Breast epithelium (tissue), 4 donors: ENCODE measurements at regions not wholly inside any gene's neighbourhood (a gene's known extent, or its start where the extent isn't known, plus 50 kb on each side); places are given as distances from the start of the nearest gene placed in this dataset.

Source experiments
- DNase-seq, 2 donors: peaks; one replicate each; pipeline ENCODE4 v3.0.0-alpha.2; 2019; ENCODE audit warnings: low spot score in 2 of 2
- H3K27ac ChIP-seq, 2 donors: fragments of 200-600 bp; sonication (generic) in 1 of 2; one replicate each; pipeline ENCODE4 v1.5.1; 2016 to 2019; ENCODE audit warnings: mild to moderate bottlenecking in 1 of 2
- H3K27me3 ChIP-seq, 2 donors: fragments of 200-600 bp; sonication (generic) in 1 of 2; one replicate each; pipeline versions ENCODE4 v1.5.1 to v1.6.0; 2017 to 2019; ENCODE audit warnings: control low read depth in 1 of 2, mild to moderate bottlenecking in 1 of 2
- H3K36me3 ChIP-seq: fragments of 200-600 bp; one replicate; pipeline ENCODE4 v1.5.1; 2019
- H3K4me1 ChIP-seq, 2 donors: fragments of 200-600 bp; sonication (generic); one replicate each; pipeline ENCODE4 v1.5.1; 2016 to 2019; ENCODE audit warnings: control low read depth in 1 of 2
- H3K4me3 ChIP-seq, 3 donors: fragments of 200-600 bp; sonication (generic); 1 replicate in 2 of 3; 2 replicates in 1 of 3; pipeline ENCODE4 v1.5.1; 2016 to 2019; ENCODE audit warnings: mild to moderate bottlenecking in 3 of 3, moderate library complexity in 2 of 3
- H3K9me3 ChIP-seq, 2 donors: fragments of 200-600 bp; sonication (generic) in 1 of 2; one replicate each; pipeline ENCODE4 v1.5.1; 2016 to 2019; ENCODE audit warnings: control low read depth in 1 of 2
- CTCF ChIP-seq, 3 donors: fragments of 450-650 bp; IDR thresholded peaks; one replicate each; pipeline ENCODE4 v1.5.1; 2016 to 2017; ENCODE audit warnings: antibody characterized with exemption in 3 of 3, mild to moderate bottlenecking in 3 of 3, moderate library complexity in 3 of 3
- POLR2A ChIP-seq: fragments of 450-650 bp; IDR thresholded peaks from one replicate; pipeline ENCODE4 v1.6.1; 2016; ENCODE audit warnings: antibody characterized with exemption, mild to moderate bottlenecking, moderate library complexity
- POLR2AphosphoS5 ChIP-seq, 3 donors: sonication (generic); formaldehyde crosslinking; IDR thresholded peaks; one replicate each; pipeline ENCODE4 v1.6.1; 2017; ENCODE audit warnings: antibody characterized with exemption in 3 of 3
- intact Hi-C: fragments of 100-400 bp; cut with DNase I; formaldehyde crosslinking; loops from one replicate; pipeline ENCODE4 v1.15.1; 2023; ENCODE audit warnings: low total_unique reads

GRCh38 chr15:91471468-91471867, 371.4 kb downstream of the SV2B start:
- no peak for DNase-seq
- intact Hi-C loops, result no loop called here
- H3K4me1 ChIP-seq, result no peaks in the 10 kb centered on the region
- H3K27ac ChIP-seq, result no peak overlapping the region
- no peaks in the 10 kb centered on the region for H3K9me3 ChIP-seq
- TF ChIP-seq CTCF (IDR thresholded peaks at IDR 0.05) (no peak), POLR2A (no peak), POLR2AphosphoS5 (IDR thresholded peaks at IDR 0.05) (no peak)
- H3K4me3 ChIP-seq, result no peak overlapping the region
- no peaks in the 10 kb centered on the region for H3K27me3 ChIP-seq
- H3K36me3 ChIP-seq, result no peaks in the 10 kb centered on the region

DNA sequence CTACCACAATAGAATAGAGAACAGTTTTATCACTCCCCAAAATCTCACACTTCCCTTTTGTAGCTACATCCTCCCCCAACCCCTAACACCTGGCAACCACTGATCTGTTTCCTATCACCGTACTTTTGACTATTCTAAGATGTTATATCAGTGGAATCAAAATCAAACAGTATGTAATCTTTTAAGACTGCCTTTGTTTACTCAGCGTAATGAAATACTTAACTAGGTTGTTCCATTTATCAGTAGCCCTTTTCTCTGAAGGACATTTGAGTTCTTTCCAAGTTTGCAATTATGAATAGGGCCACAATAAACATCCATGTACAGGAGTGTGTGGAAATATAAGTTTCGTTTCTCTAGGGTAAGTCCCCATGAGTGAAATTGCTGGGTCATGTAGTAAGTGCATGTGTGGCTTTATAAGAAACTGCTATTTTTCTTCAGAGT, 372.3 kb downstream of the SV2B start:
- Histone ChIP-seq H3K9me3 (no peaks in the 10 kb centered on the region), H3K36me3 (no peaks in the 10 kb centered on the region), H3K4me1 (no peaks in the 10 kb centered on the region), H3K27ac (no peak overlapping the region), H3K4me3 (no peak overlapping the region), H3K27me3 (no peaks in the 10 kb centered on the region)
- TF ChIP-seq POLR2A (no peak), POLR2AphosphoS5 (IDR thresholded peaks at IDR 0.05) (no peak), CTCF (IDR thresholded peaks at IDR 0.05) (no peak)
- intact Hi-C loops, result no loop called here
- DNase-seq, result no peak

GRCh38 chr15:91473894-91474545, 374.0 kb downstream of the SV2B start:
- Histone ChIP-seq H3K9me3 (no peaks in the 10 kb centered on the region), H3K4me3 (no peak overlapping the region), H3K4me1 (no peaks in the 10 kb centered on the region), H3K27ac (no peak overlapping the region), H3K36me3 (no peaks in the 10 kb centered on the region), H3K27me3 (no peaks in the 10 kb centered on the region)
- DNase-seq, result no peak
- intact Hi-C loops, result no loop called here
- TF ChIP-seq POLR2A (no peak), CTCF (IDR thresholded peaks at IDR 0.05) (no peak), POLR2AphosphoS5 (IDR thresholded peaks at IDR 0.05) (no peak)

DNA sequence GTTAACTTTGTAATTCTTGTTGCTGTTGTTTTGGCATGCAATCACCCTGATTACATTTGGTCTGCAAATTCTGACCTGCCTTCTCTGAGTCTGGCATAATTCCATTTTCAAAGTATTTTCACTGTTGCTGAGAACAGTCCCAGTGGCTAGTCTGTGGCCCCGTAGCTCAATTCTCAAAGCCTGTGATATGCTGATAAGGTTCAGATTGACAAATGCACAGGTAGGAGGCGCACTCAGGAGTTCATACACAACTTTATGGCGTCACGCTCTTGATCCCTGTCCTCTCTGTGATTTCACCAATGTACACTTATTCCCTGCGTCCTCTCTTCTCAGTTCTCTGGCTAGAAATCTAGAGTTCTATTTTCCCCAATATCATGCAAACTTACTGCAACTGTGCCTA, 376.6 kb upstream of the SLCO3A1 start:
- Histone ChIP-seq H3K36me3 (no peaks in the 10 kb centered on the region), H3K27ac (no peak overlapping the region), H3K27me3 (no peaks in the 10 kb centered on the region), H3K9me3 (no peaks in the 10 kb centered on the region), H3K4me3 (no peak overlapping the region), H3K4me1 (no peaks in the 10 kb centered on the region)
- DNase-seq, result no peak
- TF ChIP-seq POLR2AphosphoS5 (IDR thresholded peaks at IDR 0.05), result no peak
- TF ChIP-seq POLR2A, result no peak
- no peak for TF ChIP-seq CTCF (IDR thresholded peaks at IDR 0.05)
- intact Hi-C loops, result no loop called here

- no peaks in the 10 kb centered on the region for H3K27me3 ChIP-seq
- H3K36me3 ChIP-seq, result no peaks in the 10 kb centered on the region
- intact Hi-C loops, result no loop called here
- DNase-seq, result no peak
- H3K9me3 ChIP-seq, result no peaks in the 10 kb centered on the region
- H3K4me3 ChIP-seq, result no peak overlapping the region
- H3K27ac ChIP-seq, result no peak overlapping the region
- TF ChIP-seq POLR2A (no peak), CTCF (IDR thresholded peaks at IDR 0.05) (no peak), POLR2AphosphoS5 (IDR thresholded peaks at IDR 0.05) (no peak)
- no peaks in the 10 kb centered on the region for H3K4me1 ChIP-seq
Measured at GRCh38 chr15:91478717-91479191, 374.8 kb upstream of the SLCO3A1 start.
